Small intestine (tissue), 7 donors: ENCODE measurements at regions not wholly inside any gene's neighbourhood (a gene's known extent, or its start where the extent isn't known, plus 50 kb on each side); places are given as distances from the start of the nearest gene placed in this dataset.

Experiments
- DNase-seq, 2 donors: peaks; one replicate each; pipeline versions ENCODE4 v3.0.0 to v3.0.0-alpha.2; 2013
- FAIRE-seq: peaks from 2 replicates; lab custom pipeline; 2012; peaks lifted over from hg19 to GRCh38; lab: Jason Lieb, UNC
- H3K27ac ChIP-seq, 3 donors: one replicate each; pipeline ENCODE4 v1.5.1; 2013; ENCODE audit warnings: low read length in 2 of 3, mild to moderate bottlenecking in 2 of 3, control low read depth in 1 of 3, inconsistent platforms in 1 of 3, low read depth in 1 of 3, moderate library complexity in 1 of 3
- H3K27me3 ChIP-seq, 3 donors: one replicate each; pipeline ENCODE4 v1.6.1; 2013; ENCODE audit warnings: low read length in 3 of 3, inconsistent platforms in 1 of 3; ENCODE audit not compliant: control insufficient read depth in 3 of 3, insufficient read depth in 3 of 3
- H3K36me3 ChIP-seq, 3 donors: one replicate each; pipeline ENCODE4 v1.6.1; 2013; ENCODE audit warnings: low read length in 3 of 3, inconsistent platforms in 1 of 3, low read depth in 1 of 3, mild to moderate bottlenecking in 1 of 3, moderate library complexity in 1 of 3; ENCODE audit not compliant: control insufficient read depth in 3 of 3, insufficient read depth in 2 of 3
- H3K4me1 ChIP-seq, 3 donors: one replicate each; pipeline ENCODE4 v1.6.1; 2013; ENCODE audit warnings: low read length in 2 of 3, inconsistent platforms in 1 of 3, low read depth in 1 of 3, mild to moderate bottlenecking in 1 of 3, moderate library complexity in 1 of 3; ENCODE audit not compliant: control insufficient read depth in 3 of 3, insufficient read depth in 2 of 3
- H3K4me3 ChIP-seq, 3 donors: one replicate each; pipeline ENCODE4 v1.5.1; 2013; ENCODE audit warnings: low read length in 3 of 3, control low read depth in 1 of 3, inconsistent platforms in 1 of 3, low read depth in 1 of 3, mild to moderate bottlenecking in 1 of 3, moderate library complexity in 1 of 3
- H3K9me3 ChIP-seq, 2 donors: one replicate each; pipeline ENCODE4 v1.6.1; 2013; ENCODE audit warnings: low read depth in 1 of 2, low read length in 1 of 2; ENCODE audit not compliant: control insufficient read depth in 2 of 2, insufficient read depth in 1 of 2
- WGBS, 3 donors: extraction: QIAGEN DNeasy Blood & Tissue Kit; methylation state at CpG; one replicate each; pipeline ENCODE4 v1.1.7; 2013; 5-methylcytosine and 5-hydroxymethylcytosine counted together
- donor health status: healthy with polysubstance abuse.
- donor health status: control.
- donor health status: control.
- donor health status: Bipolar disorder and iron deficiency.
- donor health status: healthy.

DNA sequence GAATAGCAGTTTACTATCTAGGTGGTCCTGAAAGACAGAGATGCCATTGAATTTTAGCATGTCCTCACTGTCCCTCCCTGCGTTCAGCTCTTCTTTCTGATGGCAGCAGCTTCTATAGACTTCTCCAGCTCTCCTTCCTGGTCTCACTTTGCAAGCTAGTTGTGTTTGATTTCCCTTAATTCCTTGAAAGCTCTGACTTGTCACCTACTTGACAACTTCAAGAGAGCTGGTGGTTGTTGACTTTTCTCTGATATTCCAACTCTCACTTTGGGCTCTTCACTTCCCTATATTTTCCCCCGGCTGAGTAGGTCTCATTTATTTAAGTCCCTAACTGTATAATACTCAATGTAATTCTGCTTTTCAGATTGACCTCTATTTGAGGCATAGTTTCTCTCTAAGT is 1825.0 kb upstream of the RAG2 start:
- Histone ChIP-seq H3K4me1 (no peaks in the 10 kb centered on the region), H3K27me3 (no peaks in the 10 kb centered on the region), H3K27ac (no peak overlapping the region), H3K9me3 (no peaks in the 10 kb centered on the region), H3K36me3 (no peaks in the 10 kb centered on the region), H3K4me3 (no peak overlapping the region)
- DNase-seq (no peak), FAIRE-seq (no peak)
- 50 to 71% (median 57%) methylated on average over 2 of the region's 2 CpGs for WGBS, 3 donors

DNA sequence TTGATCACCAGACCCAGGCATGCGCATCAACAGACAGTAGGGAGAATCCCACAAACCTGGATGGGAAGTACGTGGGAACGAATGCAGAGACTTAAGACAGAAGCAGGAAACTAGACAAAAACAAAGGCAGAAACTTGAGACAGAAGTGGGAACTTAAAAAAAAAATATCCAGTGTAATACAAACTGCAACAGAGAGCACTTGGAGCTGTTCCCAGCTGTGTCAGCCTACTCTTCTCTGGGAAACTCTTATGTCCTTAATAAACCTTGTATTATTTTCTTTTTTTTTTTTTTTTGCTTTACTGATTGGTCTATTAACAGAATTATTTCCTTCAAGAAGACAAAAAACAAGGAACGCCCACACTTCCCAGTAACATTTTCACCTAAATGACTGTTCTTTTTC is 1818.1 kb upstream of the RAG2 start:
- no peak overlapping the region for H3K4me3 ChIP-seq
- no peak for FAIRE-seq

DNA sequence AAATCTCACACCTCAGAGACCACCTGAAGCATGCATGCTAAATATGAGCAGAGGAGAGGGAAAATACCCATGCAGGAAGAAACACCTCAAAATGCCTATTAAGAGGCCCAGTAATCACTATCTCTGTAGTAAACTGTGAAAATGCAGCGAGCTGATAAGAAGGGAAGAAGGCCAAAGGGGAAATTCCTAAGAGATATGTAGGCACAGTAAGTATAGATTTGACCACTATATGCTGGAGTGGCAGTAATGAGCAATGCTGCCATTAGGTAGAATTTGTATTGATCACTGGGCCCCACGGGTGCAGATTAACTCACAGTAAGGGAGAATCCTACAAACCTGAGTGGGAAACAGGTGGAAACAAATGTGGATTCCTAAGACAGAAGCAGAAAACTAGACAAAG is 1813.1 kb upstream of the RAG2 start:
- FAIRE-seq (no peak), DNase-seq (peak in 1 of 2 donors; percentile 27)
- Histone ChIP-seq H3K27ac (no peak overlapping the region), H3K36me3 (no peaks in the 10 kb centered on the region), H3K4me1 (no peaks in the 10 kb centered on the region), H3K4me3 (no peak overlapping the region), H3K9me3 (no peaks in the 10 kb centered on the region), H3K27me3 (no peaks in the 10 kb centered on the region)
- 22 to 48% (median 46%) methylated on average over 2 of the region's 2 CpGs for WGBS, 3 donors

More for the DNA sequence above, 1818.1 kb upstream of the RAG2 start:
- H3K27me3 ChIP-seq, result no peaks in the 10 kb centered on the region
- no peaks in the 10 kb centered on the region for H3K4me1 ChIP-seq
- WGBS, 3 donors, result 60 to 81% (median 72%) methylated on average over 4 of the region's 4 CpGs
- H3K9me3 ChIP-seq, result no peaks in the 10 kb centered on the region
- H3K27ac ChIP-seq, result no peak overlapping the region
- H3K36me3 ChIP-seq, result no peaks in the 10 kb centered on the region
- DNase-seq, result no peak

DNA sequence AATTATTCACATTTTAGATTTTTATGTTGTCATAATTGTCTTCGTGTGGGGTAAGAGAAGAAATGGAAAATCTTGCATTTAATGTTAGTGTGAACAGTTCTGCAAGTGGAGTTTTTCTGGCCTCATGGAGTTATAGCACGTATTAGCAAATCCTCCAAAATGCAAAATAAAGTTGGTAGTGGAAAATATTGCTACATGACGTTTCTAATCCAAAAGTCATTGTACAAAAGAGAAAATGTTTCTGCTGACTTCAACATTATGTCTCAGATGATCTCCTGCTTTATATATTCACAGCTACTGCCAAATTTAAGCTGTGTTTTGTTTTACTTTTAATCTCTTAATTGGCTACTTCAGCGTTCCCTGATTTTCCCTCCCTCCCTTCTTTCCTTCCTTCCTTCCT is 1804.0 kb upstream of the RAG2 start:
- Histone ChIP-seq H3K27me3 (no peaks in the 10 kb centered on the region), H3K27ac (no peak overlapping the region), H3K9me3 (no peaks in the 10 kb centered on the region), H3K4me1 (no peaks in the 10 kb centered on the region), H3K36me3 (no peaks in the 10 kb centered on the region), H3K4me3 (no peak overlapping the region)
- WGBS, 3 donors, result 64 to 73% (median 69%) methylated on average over 4 of the region's 4 CpGs
- DNase-seq (no peak), FAIRE-seq (no peak)

DNA sequence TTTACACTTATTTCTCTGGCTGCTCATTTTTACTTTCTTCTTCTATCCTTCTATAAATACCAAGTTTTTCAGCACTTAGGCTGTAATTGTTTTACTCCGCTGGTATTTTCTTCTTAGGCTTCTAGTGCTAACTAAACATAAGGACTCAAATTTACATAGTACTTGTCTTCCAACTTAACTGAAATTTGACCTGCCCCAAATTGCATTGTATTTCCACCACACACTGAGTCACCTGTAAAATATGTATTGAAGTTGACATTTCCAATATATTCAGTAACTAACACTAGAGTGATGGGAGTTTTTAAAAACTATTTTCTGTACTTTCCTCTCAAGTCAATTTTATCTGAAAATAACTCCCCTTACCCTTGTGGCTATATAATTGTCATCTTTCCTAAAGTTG is 1794.1 kb upstream of the RAG2 start:
- H3K27ac ChIP-seq, result no peak overlapping the region
- no peaks in the 10 kb centered on the region for H3K27me3 ChIP-seq
- 73 to 85% (median 82%) methylated on average over 1 of the region's 1 CpG for WGBS, 3 donors
- H3K4me1 ChIP-seq, result no peaks in the 10 kb centered on the region
- no peak for DNase-seq
- H3K9me3 ChIP-seq, result no peaks in the 10 kb centered on the region
- H3K36me3 ChIP-seq, result no peaks in the 10 kb centered on the region
- no peak overlapping the region for H3K4me3 ChIP-seq
- FAIRE-seq, result no peak

DNA sequence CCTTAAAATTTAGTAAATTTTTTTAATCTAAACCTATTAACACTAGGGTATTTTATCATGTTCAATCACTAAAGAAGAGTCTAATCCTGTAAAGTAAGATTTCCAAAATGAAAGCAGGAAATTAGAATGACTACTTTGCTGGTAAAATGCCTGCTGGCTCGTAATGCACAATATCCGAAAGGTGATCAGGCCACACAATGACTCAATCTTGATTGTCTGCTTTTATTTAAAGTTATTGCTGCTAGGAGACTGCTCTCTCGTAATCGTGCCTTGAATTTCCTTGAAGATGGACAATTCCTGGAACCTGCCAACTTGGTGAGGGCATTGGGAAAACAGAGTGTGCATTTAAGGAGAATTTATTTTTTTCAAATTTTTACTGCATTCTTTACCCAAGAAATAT is 1786.5 kb upstream of the RAG2 start:
- DNase-seq (no peak), FAIRE-seq (no peak)
- Histone ChIP-seq H3K4me3 (no peak overlapping the region), H3K9me3 (no peaks in the 10 kb centered on the region), H3K4me1 (no peaks in the 10 kb centered on the region), H3K27ac (no peak overlapping the region), H3K27me3 (no peaks in the 10 kb centered on the region), H3K36me3 (no peaks in the 10 kb centered on the region)
- 78 to 86% (median 86%) methylated on average over 4 of the region's 4 CpGs for WGBS, 3 donors

DNA sequence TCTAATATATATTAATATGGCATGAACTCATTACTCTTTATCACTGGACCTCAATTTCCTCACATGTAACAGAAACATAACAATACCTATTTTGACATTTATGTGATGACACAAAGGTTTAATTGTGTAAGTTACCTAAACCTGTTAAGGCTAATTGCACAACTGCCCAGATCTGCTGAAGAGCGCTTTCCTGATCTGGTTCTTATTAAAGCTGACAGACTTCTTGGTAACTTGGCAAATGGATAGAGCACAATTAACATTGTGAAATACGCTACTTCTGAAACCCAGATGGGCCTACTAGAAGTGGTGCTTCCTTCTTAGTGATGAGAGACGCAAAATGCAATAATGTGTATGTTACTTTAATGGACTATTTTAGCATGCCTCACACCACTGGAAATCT is 1767.2 kb upstream of the RAG2 start:
- 77 to 85% (median 84%) methylated on average over 3 of the region's 3 CpGs for WGBS, 3 donors
- FAIRE-seq (no peak), DNase-seq (no peak)
- Histone ChIP-seq H3K27me3 (no peaks in the 10 kb centered on the region), H3K4me3 (no peak overlapping the region), H3K36me3 (no peaks in the 10 kb centered on the region), H3K9me3 (no peaks in the 10 kb centered on the region), H3K27ac (no peak overlapping the region), H3K4me1 (no peaks in the 10 kb centered on the region)

DNA sequence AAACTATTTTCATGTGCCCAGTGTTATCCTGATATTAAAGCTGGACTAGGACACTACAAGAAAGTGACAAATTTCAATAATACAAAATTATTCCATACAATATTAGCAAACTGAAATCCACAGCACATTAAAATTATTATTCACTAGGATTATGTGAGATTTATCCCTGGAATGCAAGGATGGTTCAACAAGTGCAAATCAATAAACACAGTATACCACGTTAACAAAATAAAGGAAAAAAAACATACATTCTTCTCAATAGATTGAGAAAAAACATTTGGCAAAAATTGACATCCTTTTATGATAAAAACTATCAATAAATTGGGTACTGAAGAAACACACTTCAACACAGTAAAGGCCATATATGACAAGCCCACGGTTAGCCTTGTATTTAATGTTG is 1758.2 kb upstream of the RAG2 start:
- FAIRE-seq, result no peak
- no peak for DNase-seq
- 60 to 80% (median 79%) methylated on average over 2 of the region's 2 CpGs for WGBS, 3 donors

DNA sequence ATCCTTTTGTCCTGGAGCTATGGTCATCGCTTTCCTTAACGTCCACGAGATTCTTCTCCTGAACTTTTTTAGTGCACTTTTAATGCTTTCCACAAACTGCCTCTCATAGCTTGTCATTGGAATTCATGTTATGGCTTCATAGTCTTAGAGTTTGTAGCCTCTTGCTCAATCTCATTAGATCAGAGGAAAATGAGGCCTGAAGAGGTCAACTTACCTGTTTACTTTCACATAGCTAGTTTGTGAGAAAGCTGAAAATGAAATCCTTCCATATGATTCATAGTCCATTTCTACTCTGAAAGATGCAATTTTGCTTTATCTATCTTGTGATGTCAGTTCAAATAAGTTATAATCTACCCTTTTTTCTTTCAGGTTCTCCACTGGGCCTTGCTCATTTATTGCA is 1747.2 kb upstream of the RAG2 start:
- Histone ChIP-seq H3K36me3 (no peaks in the 10 kb centered on the region), H3K9me3 (peaks cover 2% of the 10 kb centered on the region in 2 donors), H3K4me1 (no peaks in the 10 kb centered on the region), H3K27ac (no peak overlapping the region), H3K27me3 (no peaks in the 10 kb centered on the region), H3K4me3 (no peak overlapping the region)
- FAIRE-seq, result no peak
- 87 to 91% (median 90%) methylated on average over 3 of the region's 3 CpGs for WGBS, 3 donors
- peak in 1 of 2 donors; percentile 3 for DNase-seq

More for the DNA sequence above, 1758.2 kb upstream of the RAG2 start:
- Histone ChIP-seq H3K9me3 (peaks cover 2 to 7% of the 10 kb centered on the region in 2 donors), H3K27ac (no peak overlapping the region), H3K36me3 (no peaks in the 10 kb centered on the region), H3K4me3 (no peak overlapping the region), H3K27me3 (no peaks in the 10 kb centered on the region), H3K4me1 (no peaks in the 10 kb centered on the region)
